Hepatocyte (in vitro differentiated cells): ENCODE measurements at regions not wholly inside any gene's neighbourhood (a gene's known extent, or its start where the extent isn't known, plus 50 kb on each side); places are given as distances from the start of the nearest gene placed in this dataset.

ENCODE experiments used
- CTCF ChIP-seq: fragments of 200-600 bp; sonication (generic); IDR thresholded peaks from 2 replicates; pipeline ENCODE4 v1.5.1; 2016; ENCODE audit warnings: antibody characterized with exemption, mild to moderate bottlenecking; ENCODE audit not compliant: poor library complexity
- EZH2 ChIP-seq: fragments of 200-600 bp; sonication (generic); IDR thresholded peaks from 2 replicates; pipeline ENCODE4 v1.6.1; 2016; ENCODE audit warnings: antibody characterized with exemption, mild to moderate bottlenecking, borderline replicate concordance
- EZH2phosphoT487 ChIP-seq: fragments of 200-600 bp; sonication (generic); IDR thresholded peaks from one replicate; pipeline ENCODE4 v1.6.1; 2018; ENCODE audit warnings: antibody characterized with exemption, mild to moderate bottlenecking, low read depth, moderate library complexity; ENCODE audit not compliant: unreplicated experiment, severe bottlenecking

- TF ChIP-seq CTCF (no peak), EZH2 (no peak), EZH2phosphoT487 (no peak)
These were observed 387.3 kb downstream of the FAM72C start for GRCh38 chr1:143584508-143584907.
